ENCODE measurements at regions not wholly inside any gene's neighbourhood (a gene's known extent, or its start where the extent isn't known, plus 50 kb on each side); places are given as distances from the start of the nearest gene placed in this dataset.

GRCh38 chr15:39204031-39204430 is 376.8 kb upstream of the THBS1 start:
- DNase-seq (ENCODE audit: low read depth in 2 of 2), result no peak

- DNase-seq (ENCODE audit: low read depth in 2 of 2), result no peak
These were observed 375.8 kb upstream of the THBS1 start for GRCh38 chr15:39205081-39205480.

GRCh38 chr15:39205506-39206371 is 375.1 kb upstream of the THBS1 start:
- no peak for DNase-seq (ENCODE audit: low read depth in 2 of 2)

GRCh38 chr15:39207532-39208115 is 373.3 kb upstream of the THBS1 start:
- DNase-seq (ENCODE audit: low read depth in 2 of 2), result no peak

GRCh38 chr15:39208187-39208586 is 372.7 kb upstream of the THBS1 start:
- DNase-seq (ENCODE audit: low read depth in 2 of 2), result no peak

GRCh38 chr15:39209548-39210211 is 371.2 kb upstream of the THBS1 start:
- no peak for DNase-seq (ENCODE audit: low read depth in 2 of 2)

- DNase-seq (ENCODE audit: low read depth in 2 of 2), result no peak
These were observed 369.5 kb upstream of the THBS1 start for GRCh38 chr15:39211108-39211979.

- DNase-seq (ENCODE audit: low read depth in 2 of 2), result no peak
These were observed 367.5 kb upstream of the THBS1 start for GRCh38 chr15:39213385-39213840.

- no peak for DNase-seq (ENCODE audit: low read depth in 2 of 2)
These were observed 365.9 kb upstream of the THBS1 start for GRCh38 chr15:39215015-39215414.

GRCh38 chr15:39216816-39217215 is 364.1 kb upstream of the THBS1 start:
- no peak for DNase-seq (ENCODE audit: low read depth in 2 of 2)

GRCh38 chr15:39219608-39220007 is 361.3 kb upstream of the THBS1 start:
- DNase-seq (ENCODE audit: low read depth in 2 of 2), result no peak

- no peak for DNase-seq (ENCODE audit: low read depth in 2 of 2)
These were observed 354.5 kb upstream of the THBS1 start for GRCh38 chr15:39226169-39226937.

- DNase-seq (ENCODE audit: low read depth in 2 of 2), result no peak
These were observed 353.9 kb upstream of the THBS1 start for GRCh38 chr15:39227001-39227400.

- DNase-seq (ENCODE audit: low read depth in 2 of 2), result no peak
These were observed 352.0 kb upstream of the THBS1 start for GRCh38 chr15:39228889-39229288.

GRCh38 chr15:39230205-39230907 is 350.5 kb upstream of the THBS1 start:
- DNase-seq (ENCODE audit: low read depth in 2 of 2), result no peak

GRCh38 chr15:39230908-39231285 is 350.0 kb upstream of the THBS1 start:
- no peak for DNase-seq (ENCODE audit: low read depth in 2 of 2)

- no peak for DNase-seq (ENCODE audit: low read depth in 2 of 2)
These were observed 348.4 kb upstream of the THBS1 start for GRCh38 chr15:39232512-39232911.

- no peak for DNase-seq (ENCODE audit: low read depth in 2 of 2)
These were observed 345.6 kb upstream of the THBS1 start for GRCh38 chr15:39235084-39235795.

- no peak for DNase-seq (ENCODE audit: low read depth in 2 of 2)
These were observed 344.5 kb upstream of the THBS1 start for GRCh38 chr15:39236375-39236774.

- DNase-seq (ENCODE audit: low read depth in 2 of 2), result no peak
These were observed 342.4 kb upstream of the THBS1 start for GRCh38 chr15:39238443-39238842.

Data from stimulated activated CD8-positive, alpha-beta memory T cell treated with anti-CD3 and anti-CD28 coated beads, Interleukin-7, amount 100 ng/mL, for 4 hours (primary cell).